GM12872 (cell line): ENCODE measurements at regions not wholly inside any gene's neighbourhood (a gene's known extent, or its start where the extent isn't known, plus 50 kb on each side); places are given as distances from the start of the nearest gene placed in this dataset.

Experiments used
- CTCF ChIP-seq: IDR thresholded peaks from 3 replicates; pipeline ENCODE4 v1.5.1; 2011; ENCODE audit warnings: low read depth, mild to moderate bottlenecking, low read length, moderate library complexity; ENCODE audit not compliant: insufficient read depth

GRCh38 chr13:82751206-82751605 is 1131.1 kb downstream of the SLITRK1 start:
- no peak for TF ChIP-seq CTCF

DNA sequence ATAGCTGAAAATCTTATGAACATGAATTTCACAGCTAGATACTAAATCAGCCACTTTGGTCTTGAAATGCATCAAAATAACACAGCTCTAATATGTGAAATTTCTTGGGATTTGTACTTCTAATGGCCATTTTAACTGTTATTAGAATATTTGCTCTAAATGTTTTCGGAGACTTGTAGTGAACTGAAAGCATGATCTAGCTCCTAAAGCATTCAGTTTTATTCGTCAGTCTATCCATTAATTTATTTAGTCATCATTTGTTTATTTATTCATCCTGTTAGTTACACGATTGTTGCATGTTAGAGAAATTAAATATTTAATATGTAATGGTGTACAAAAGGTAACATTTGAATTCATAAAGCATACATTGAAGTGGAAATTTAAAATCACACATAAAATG is 1132.7 kb downstream of the SLITRK1 start:
- TF ChIP-seq CTCF = no peak

- no peak for TF ChIP-seq CTCF
These were observed 1134.3 kb downstream of the SLITRK1 start for GRCh38 chr13:82747958-82748357.

- no peak for TF ChIP-seq CTCF
These were observed 1135.0 kb downstream of the SLITRK1 start for GRCh38 chr13:82747291-82747690.

DNA sequence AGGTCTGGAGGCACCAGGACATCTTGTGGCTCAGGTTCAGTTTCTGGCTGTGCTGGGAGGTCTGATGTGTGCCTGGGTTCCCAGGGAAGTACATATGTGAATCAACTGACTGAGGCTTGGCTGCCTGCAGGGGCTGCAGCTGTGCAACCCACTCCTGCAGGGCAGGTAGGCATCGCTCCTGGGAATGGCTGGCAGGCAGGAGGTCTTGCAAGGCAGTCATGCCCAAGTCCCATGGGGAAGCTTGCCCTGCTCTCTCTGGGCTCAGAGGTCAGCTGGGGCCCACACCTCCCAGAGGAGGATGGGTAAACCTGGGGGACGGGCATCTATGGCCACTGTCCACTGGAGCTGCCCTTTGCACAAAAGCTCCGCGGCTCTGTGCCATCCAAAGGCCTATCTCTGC is 1141.8 kb downstream of the SLITRK1 start:
- TF ChIP-seq CTCF = no peak

DNA sequence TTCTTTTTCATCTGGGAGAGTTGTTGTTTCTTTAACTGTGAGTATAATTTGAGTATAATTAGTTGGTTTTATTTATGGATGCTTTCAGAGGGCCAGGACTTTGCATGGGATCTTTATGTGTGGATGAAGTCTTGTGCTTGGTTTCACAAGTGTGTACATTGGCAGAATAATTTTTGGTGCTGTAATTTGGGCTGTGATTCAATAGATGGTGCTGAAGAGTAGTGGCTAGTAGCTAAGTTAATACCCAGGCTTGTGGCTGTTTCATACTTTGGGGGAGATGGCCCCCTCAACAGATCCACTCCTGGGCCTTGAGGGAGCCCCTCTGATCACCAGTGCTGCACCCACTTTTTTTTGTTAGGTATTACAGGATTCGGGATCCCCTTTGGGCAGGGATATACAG is 1142.4 kb downstream of the SLITRK1 start:
- no peak for TF ChIP-seq CTCF

GRCh38 chr13:82729401-82729800 is 1152.9 kb downstream of the SLITRK1 start:
- TF ChIP-seq CTCF = no peak

DNA sequence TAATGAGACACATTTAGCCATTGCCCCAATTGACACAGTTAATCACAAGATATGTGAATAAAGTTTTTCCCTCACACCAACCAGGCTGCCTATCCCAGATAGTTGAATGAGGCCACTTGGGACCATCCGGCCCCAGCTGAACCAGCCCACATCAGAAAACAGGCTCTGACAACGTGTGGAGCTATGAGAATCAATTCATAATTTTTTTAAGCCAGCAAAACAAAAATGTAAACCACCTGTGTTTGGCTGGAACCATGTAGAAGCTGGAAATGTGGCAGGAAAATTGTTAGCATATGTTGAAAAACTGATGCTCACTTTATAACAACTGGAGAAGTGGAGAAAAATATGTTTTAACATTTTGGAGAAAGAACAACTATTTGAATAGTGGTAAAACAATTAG is 1161.3 kb downstream of the SLITRK1 start:
- TF ChIP-seq CTCF = no peak
